Sigmoid colon (tissue), 6 donors: ENCODE measurements at regions not wholly inside any gene's neighbourhood (a gene's known extent, or its start where the extent isn't known, plus 50 kb on each side); places are given as distances from the start of the nearest gene placed in this dataset.

Source experiments
- DNase-seq: peaks from one replicate; pipeline ENCODE4 v3.0.0-alpha.2; 2019
- H3K27ac ChIP-seq, 4 donors: fragments of 200-600 bp; sonication (generic); one replicate each; pipeline ENCODE4 v1.5.1; 2016 to 2019; ENCODE audit warnings: mild to moderate bottlenecking in 1 of 4
- H3K27me3 ChIP-seq, 3 donors: fragments of 200-600 bp; sonication (generic); one replicate each; pipeline ENCODE4 v1.5.1; 2019; ENCODE audit warnings: mild to moderate bottlenecking in 1 of 3
- H3K36me3 ChIP-seq, 4 donors: fragments of 200-600 bp; sonication (generic); one replicate each; pipeline ENCODE4 v1.5.1; 2016 to 2019
- H3K4me1 ChIP-seq, 4 donors: fragments of 200-600 bp; sonication (generic); one replicate each; pipeline ENCODE4 v1.5.1; 2017 to 2019
- H3K4me3 ChIP-seq, 4 donors: fragments of 200-600 bp; sonication (generic); one replicate each; pipeline ENCODE4 v1.5.1; 2017 to 2019; ENCODE audit warnings: mild to moderate bottlenecking in 2 of 4, moderate library complexity in 1 of 4
- H3K9me3 ChIP-seq, 4 donors: fragments of 200-600 bp in 3 of 4; sonication (generic) in 3 of 4; one replicate each; pipeline versions ENCODE4 v1.5.1 to v1.6.1; 2013 to 2019
- EP300 ChIP-seq, 4 donors: sonication (generic); formaldehyde crosslinking; IDR thresholded peaks; one replicate each; pipeline ENCODE4 v1.6.1; 2017; ENCODE audit warnings: antibody characterized with exemption in 4 of 4
- POLR2A ChIP-seq, 2 donors: fragments of 450-650 bp; IDR thresholded peaks; one replicate each; pipeline ENCODE4 v1.6.1; 2016; ENCODE audit warnings: antibody characterized with exemption in 2 of 2, mild to moderate bottlenecking in 2 of 2, moderate library complexity in 2 of 2
- POLR2AphosphoS5 ChIP-seq, 4 donors: sonication (generic); formaldehyde crosslinking; IDR thresholded peaks; one replicate each; pipeline ENCODE4 v1.6.1; 2017; ENCODE audit warnings: antibody characterized with exemption in 4 of 4
- WGBS, 2 donors: extraction: QIAGEN DNeasy Blood & Tissue Kit; methylation state at CpG; one replicate each; pipeline ENCODE4 v1.1.7; 2013; 5-methylcytosine and 5-hydroxymethylcytosine counted together
- intact Hi-C: fragments of 100-400 bp; cut with DNase I; formaldehyde crosslinking; loops from one replicate; pipeline ENCODE4 v1.15.1; 2023
- TF ChIP-seq, protein P1 (sequence below), 4 experiments: fragments of 450-650 bp in 3 of 4; fragments of 200-600 bp in 1 of 4; IDR thresholded peaks; one replicate each; pipeline ENCODE4 v1.5.1; 2016 to 2019; ENCODE audit warnings: antibody characterized with exemption in 4 of 4, mild to moderate bottlenecking in 3 of 4, moderate library complexity in 2 of 4
- donor health status: healthy with polysubstance abuse.
- donor health status: healthy.

DNA sequence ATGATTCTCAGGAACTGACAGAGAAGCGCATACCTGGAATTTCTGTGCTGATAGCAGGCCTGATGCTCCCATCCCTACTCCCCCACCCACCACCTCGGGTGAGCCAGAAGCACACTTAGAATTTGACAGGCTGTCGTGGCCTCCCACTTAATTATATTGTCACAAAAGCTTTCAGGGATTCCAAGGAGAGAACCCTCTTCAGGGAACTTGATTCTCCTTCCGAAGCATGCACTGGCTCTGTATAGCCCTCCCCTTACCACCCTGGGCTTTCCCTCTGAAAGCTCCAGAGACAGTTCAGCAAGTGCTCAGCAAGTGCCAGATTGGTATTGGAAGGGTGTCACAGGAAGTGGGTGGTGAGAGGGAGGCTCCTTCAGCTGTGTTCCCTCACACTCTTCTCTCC, 252.5 kb upstream of the SIX2 start:
- Histone ChIP-seq H3K4me1 (no peaks in the 10 kb centered on the region), H3K27ac (no peak overlapping the region), H3K9me3 (no peaks in the 10 kb centered on the region), H3K27me3 (no peaks in the 10 kb centered on the region), H3K4me3 (no peak overlapping the region), H3K36me3 (no peaks in the 10 kb centered on the region)
- DNase-seq: no peak
- 86 to 90% methylated on average over 4 of the region's 4 CpGs for WGBS, 2 donors
- intact Hi-C loops: no loop called here
- TF ChIP-seq, protein P1, sequence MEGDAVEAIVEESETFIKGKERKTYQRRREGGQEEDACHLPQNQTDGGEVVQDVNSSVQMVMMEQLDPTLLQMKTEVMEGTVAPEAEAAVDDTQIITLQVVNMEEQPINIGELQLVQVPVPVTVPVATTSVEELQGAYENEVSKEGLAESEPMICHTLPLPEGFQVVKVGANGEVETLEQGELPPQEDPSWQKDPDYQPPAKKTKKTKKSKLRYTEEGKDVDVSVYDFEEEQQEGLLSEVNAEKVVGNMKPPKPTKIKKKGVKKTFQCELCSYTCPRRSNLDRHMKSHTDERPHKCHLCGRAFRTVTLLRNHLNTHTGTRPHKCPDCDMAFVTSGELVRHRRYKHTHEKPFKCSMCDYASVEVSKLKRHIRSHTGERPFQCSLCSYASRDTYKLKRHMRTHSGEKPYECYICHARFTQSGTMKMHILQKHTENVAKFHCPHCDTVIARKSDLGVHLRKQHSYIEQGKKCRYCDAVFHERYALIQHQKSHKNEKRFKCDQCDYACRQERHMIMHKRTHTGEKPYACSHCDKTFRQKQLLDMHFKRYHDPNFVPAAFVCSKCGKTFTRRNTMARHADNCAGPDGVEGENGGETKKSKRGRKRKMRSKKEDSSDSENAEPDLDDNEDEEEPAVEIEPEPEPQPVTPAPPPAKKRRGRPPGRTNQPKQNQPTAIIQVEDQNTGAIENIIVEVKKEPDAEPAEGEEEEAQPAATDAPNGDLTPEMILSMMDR (IDR thresholded peaks at IDR 0.05): no peak
- TF ChIP-seq EP300 (IDR thresholded peaks at IDR 0.05) (no peak), POLR2A (IDR thresholded peaks at IDR 0.05) (no peak), POLR2AphosphoS5 (IDR thresholded peaks at IDR 0.05) (no peak)

DNA sequence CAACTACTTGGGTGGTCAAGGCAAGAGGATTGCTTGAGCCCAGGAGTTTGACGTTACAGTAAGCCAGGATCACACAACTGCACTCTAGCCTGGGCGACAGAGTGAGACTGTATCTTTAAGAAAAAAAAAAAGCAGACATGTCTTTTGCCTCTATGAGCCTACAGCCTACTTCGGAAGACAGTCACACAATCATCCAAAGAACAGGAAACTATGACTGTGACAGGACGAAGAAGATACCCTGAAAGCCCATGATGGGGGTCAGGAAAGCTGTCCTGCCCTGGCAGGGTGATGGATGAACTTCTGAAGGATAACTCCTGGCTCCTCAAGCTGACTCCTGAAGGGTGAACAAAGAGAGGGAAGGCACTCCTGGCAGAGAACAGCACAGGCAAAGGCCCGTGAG, 251.7 kb upstream of the SIX2 start:
- 61 to 69% methylated on average over 5 of the region's 5 CpGs for WGBS, 2 donors
- no peak for DNase-seq
- Histone ChIP-seq H3K9me3 (no peaks in the 10 kb centered on the region), H3K27me3 (no peaks in the 10 kb centered on the region), H3K36me3 (no peaks in the 10 kb centered on the region), H3K4me1 (no peaks in the 10 kb centered on the region), H3K27ac (no peak overlapping the region), H3K4me3 (no peak overlapping the region)
- intact Hi-C loops: no loop called here
- TF ChIP-seq, protein P1 (IDR thresholded peaks at IDR 0.05): no peak
- TF ChIP-seq EP300 (IDR thresholded peaks at IDR 0.05) (no peak), POLR2AphosphoS5 (IDR thresholded peaks at IDR 0.05) (no peak), POLR2A (IDR thresholded peaks at IDR 0.05) (no peak)

- H3K27me3 ChIP-seq: no peaks in the 10 kb centered on the region
- no peaks in the 10 kb centered on the region for H3K4me1 ChIP-seq
- 86 to 87% methylated on average over 8 of the region's 8 CpGs for WGBS, 2 donors
- DNase-seq: no peak
- no peaks in the 10 kb centered on the region for H3K9me3 ChIP-seq
- intact Hi-C loops: no loop called here
- TF ChIP-seq, protein P1 (IDR thresholded peaks at IDR 0.05): no peak
- TF ChIP-seq POLR2AphosphoS5 (IDR thresholded peaks at IDR 0.05): no peak
- H3K27ac ChIP-seq: no peak overlapping the region
- H3K36me3 ChIP-seq: no peaks in the 10 kb centered on the region
- H3K4me3 ChIP-seq: no peak overlapping the region
Observed at GRCh38 chr2:45259547-45260160, 250.4 kb upstream of the SIX2 start.

DNA sequence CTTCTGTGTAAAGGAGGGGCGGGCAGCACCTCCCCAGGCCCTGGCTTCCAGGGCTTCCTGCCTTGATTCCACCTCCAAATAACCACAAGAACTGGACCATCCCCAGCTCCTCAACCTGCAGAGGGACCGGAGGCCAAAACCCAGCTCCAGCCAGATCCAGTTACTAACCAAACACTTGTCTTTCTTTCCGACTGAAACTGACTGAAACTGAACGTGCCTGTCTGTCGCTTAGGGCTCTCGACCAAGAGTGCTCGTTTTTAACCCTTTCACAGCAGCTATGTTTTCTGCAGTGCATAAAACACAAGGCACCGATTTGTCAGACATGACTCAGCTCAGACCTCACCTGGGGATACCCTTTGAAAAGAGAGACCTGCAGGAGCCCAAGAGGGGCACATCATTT, 249.9 kb upstream of the SIX2 start:
- 56 to 65% methylated on average over 8 of the region's 8 CpGs for WGBS, 2 donors
- no peak overlapping the region for H3K4me3 ChIP-seq
- no peaks in the 10 kb centered on the region for H3K4me1 ChIP-seq
- no peak for TF ChIP-seq EP300 (IDR thresholded peaks at IDR 0.05)
- TF ChIP-seq POLR2AphosphoS5 (IDR thresholded peaks at IDR 0.05): no peak
- TF ChIP-seq POLR2A (IDR thresholded peaks at IDR 0.05): no peak
- TF ChIP-seq, protein P1 (IDR thresholded peaks at IDR 0.05): no peak
- no peaks in the 10 kb centered on the region for H3K27me3 ChIP-seq
- no peaks in the 10 kb centered on the region for H3K9me3 ChIP-seq
- H3K36me3 ChIP-seq: no peaks in the 10 kb centered on the region
- intact Hi-C loops: no loop called here
- peak overlapping the region in 1 of 4 donors; percentile 10 for H3K27ac ChIP-seq
- no peak for DNase-seq

DNA sequence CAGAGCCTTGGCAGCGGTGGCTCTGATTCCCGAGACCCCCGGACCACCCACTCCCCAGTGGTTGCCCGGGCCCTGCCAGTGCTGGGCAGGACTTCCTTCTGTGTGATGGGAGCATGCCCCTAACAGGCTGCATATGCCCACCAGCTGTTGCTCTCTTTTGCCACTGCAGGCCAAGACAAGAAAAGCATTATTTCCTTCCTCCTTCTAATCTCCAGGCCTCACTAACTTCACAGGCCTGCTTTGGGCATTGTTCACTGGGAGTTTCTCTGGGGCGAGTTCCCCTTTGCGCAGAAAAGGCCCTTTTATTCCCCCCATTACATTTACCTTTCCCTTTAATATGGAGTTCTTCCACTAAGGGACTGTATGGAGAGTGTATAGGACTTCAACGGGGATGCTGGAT, 249.1 kb upstream of the SIX2 start:
- WGBS, 2 donors: 52 to 84% methylated on average over 7 of the region's 7 CpGs
- Histone ChIP-seq H3K27me3 (no peaks in the 10 kb centered on the region), H3K9me3 (no peaks in the 10 kb centered on the region), H3K4me3 (no peak overlapping the region), H3K27ac (no peak overlapping the region), H3K36me3 (no peaks in the 10 kb centered on the region), H3K4me1 (no peaks in the 10 kb centered on the region)
- TF ChIP-seq EP300 (IDR thresholded peaks at IDR 0.05) (no peak), POLR2A (IDR thresholded peaks at IDR 0.05) (no peak), POLR2AphosphoS5 (IDR thresholded peaks at IDR 0.05) (no peak)
- TF ChIP-seq, protein P1 (IDR thresholded peaks at IDR 0.05): no peak
- no peak for DNase-seq
- intact Hi-C loops: no loop called here
